ENCODE measurements at regions not wholly inside any gene's neighbourhood (a gene's known extent, or its start where the extent isn't known, plus 50 kb on each side); places are given as distances from the start of the nearest gene placed in this dataset.

GRCh38 chr1:112074711-112075110 lies 85.2 kb upstream of the KCND3 start:
- TF ChIP-seq CTCF (IDR thresholded peaks at IDR 0.05; ENCODE audit: insufficient read depth, low read length, poor library complexity, severe bottlenecking): no peak
- TF ChIP-seq EZH2phosphoT487 (conservative IDR thresholded peaks at IDR 0.05; ENCODE audit: low read length): no peak
